H9 (cell line): ENCODE measurements at regions not wholly inside any gene's neighbourhood (a gene's known extent, or its start where the extent isn't known, plus 50 kb on each side); places are given as distances from the start of the nearest gene placed in this dataset.

Source experiments
- DNase-seq: peaks from one replicate; pipeline ENCODE4 v3.0.0-alpha.2; 2017
- H2AFZ ChIP-seq: one replicate; pipeline ENCODE4 v1.6.1; 2013; ENCODE audit warnings: mild to moderate bottlenecking, low read length, control low read depth, moderate library complexity
- H2AK5ac ChIP-seq: 2 replicates; pipeline ENCODE4 v1.6.1; 2013; ENCODE audit warnings: low read length, control low read depth, mixed read lengths; ENCODE audit not compliant: insufficient read length
- H2BK120ac ChIP-seq: one replicate; pipeline ENCODE4 v1.6.1; 2013; ENCODE audit warnings: low read depth, mild to moderate bottlenecking, low read length, control low read depth, inconsistent platforms; ENCODE audit not compliant: poor library complexity, severe bottlenecking
- H2BK12ac ChIP-seq: 2 replicates; pipeline ENCODE4 v1.6.1; 2013; ENCODE audit warnings: low read length, control low read depth, mixed read lengths, low read depth; ENCODE audit not compliant: insufficient read length
- H2BK15ac ChIP-seq: 2 replicates; pipeline ENCODE4 v1.6.1; 2013; ENCODE audit warnings: low read depth, low read length, control low read depth
- H2BK20ac ChIP-seq: one replicate; pipeline ENCODE4 v1.6.1; 2013; ENCODE audit warnings: low read depth, mild to moderate bottlenecking, low read length, control low read depth, inconsistent platforms; ENCODE audit not compliant: poor library complexity, severe bottlenecking
- H2BK5ac ChIP-seq: 2 replicates; pipeline ENCODE4 v1.6.1; 2013; ENCODE audit warnings: low read length, control low read depth, mixed read lengths; ENCODE audit not compliant: insufficient read length
- H3K14ac ChIP-seq: 2 replicates; pipeline ENCODE4 v1.6.1; 2013; ENCODE audit warnings: low read length, control low read depth; ENCODE audit not compliant: insufficient read depth
- H3K18ac ChIP-seq: 2 replicates; pipeline ENCODE4 v1.6.1; 2013; ENCODE audit warnings: low read depth, mild to moderate bottlenecking, mixed read lengths, low read length, control low read depth; ENCODE audit not compliant: insufficient read length
- H3K23ac ChIP-seq: 2 replicates; pipeline ENCODE4 v1.6.1; 2013; ENCODE audit warnings: low read length, control low read depth, mixed read lengths, low read depth; ENCODE audit not compliant: insufficient read length
- H3K23me2 ChIP-seq: 2 replicates; pipeline ENCODE4 v1.6.1; 2013; ENCODE audit warnings: low read depth, mild to moderate bottlenecking, mixed read lengths, low read length, control low read depth; ENCODE audit not compliant: insufficient read length, poor library complexity, severe bottlenecking
- H3K27ac ChIP-seq: 2 replicates; pipeline ENCODE4 v1.5.1; 2013; ENCODE audit warnings: low read length, control low read depth, mixed read lengths, low read depth; ENCODE audit not compliant: insufficient read length
- H3K27me3 ChIP-seq: 2 replicates; pipeline ENCODE4 v1.6.1; 2013; ENCODE audit warnings: low read length, control low read depth, inconsistent platforms; ENCODE audit not compliant: insufficient read depth
- H3K4ac ChIP-seq: 2 replicates; pipeline ENCODE4 v1.6.1; 2013; ENCODE audit warnings: low read depth, mild to moderate bottlenecking, control low read depth, inconsistent platforms, low read length, moderate library complexity
- H3K4me1 ChIP-seq: 2 replicates; pipeline ENCODE4 v1.6.1; 2013; ENCODE audit warnings: low read length, control low read depth, inconsistent platforms; ENCODE audit not compliant: insufficient read depth
- H3K4me2 ChIP-seq: 2 replicates; pipeline ENCODE4 v1.6.1; 2013; ENCODE audit warnings: low read length, control low read depth, mixed read lengths; ENCODE audit not compliant: insufficient read length, insufficient read depth
- H3K56ac ChIP-seq: 2 replicates; pipeline ENCODE4 v1.6.1; 2013; ENCODE audit warnings: low read depth, mild to moderate bottlenecking, mixed read lengths, low read length, control low read depth; ENCODE audit not compliant: insufficient read length
- H3K79me1 ChIP-seq: 2 replicates; pipeline ENCODE4 v1.6.1; 2013; ENCODE audit warnings: low read depth, mild to moderate bottlenecking, moderate library complexity, low read length, control low read depth, inconsistent platforms; ENCODE audit not compliant: insufficient read depth, poor library complexity, severe bottlenecking
- H3K79me2 ChIP-seq: 2 replicates; pipeline ENCODE4 v1.6.1; 2013; ENCODE audit warnings: low read length, control low read depth, inconsistent platforms; ENCODE audit not compliant: insufficient read depth
- H3K9ac ChIP-seq: 2 replicates; pipeline ENCODE4 v1.6.1; 2013; ENCODE audit warnings: low read length, control low read depth, mixed read lengths; ENCODE audit not compliant: insufficient read length; ENCODE audit errors: extremely low read depth
- H3K9me3 ChIP-seq: one replicate; pipeline ENCODE4 v1.6.1; 2013; ENCODE audit warnings: low read depth, low read length, inconsistent platforms; ENCODE audit not compliant: control insufficient read depth
- H3T11ph ChIP-seq: one replicate; pipeline ENCODE4 v1.6.1; 2013; ENCODE audit warnings: mild to moderate bottlenecking, low read length, control low read depth, inconsistent platforms
- H4K20me1 ChIP-seq: one replicate; pipeline ENCODE4 v1.6.1; 2013; ENCODE audit not compliant: control insufficient read depth, insufficient read length, insufficient read depth
- H4K5ac ChIP-seq: 2 replicates; pipeline ENCODE4 v1.6.1; 2013; ENCODE audit warnings: low read depth, mild to moderate bottlenecking, mixed read lengths, low read length, control low read depth; ENCODE audit not compliant: insufficient read length
- H4K8ac ChIP-seq: replicated peaks from 2 replicates; pipeline ENCODE4 v1.6.1; 2013; ENCODE audit warnings: low read length, control low read depth, mixed read lengths, low read depth; ENCODE audit not compliant: insufficient read length
- H4K91ac ChIP-seq: 2 replicates; pipeline ENCODE4 v1.6.1; 2013; ENCODE audit warnings: low read depth, mild to moderate bottlenecking, moderate library complexity, mixed read lengths, low read length, control low read depth; ENCODE audit not compliant: insufficient read length
- H3K27ac Mint-ChIP-seq, 3 experiments: 2 replicates in 2 of 3; 3 replicates in 1 of 3; pipeline ENCODE4 v1.8.0; 2020 to 2021; ENCODE audit warnings: mixed read lengths in 3 of 3, mild to moderate bottlenecking in 1 of 3, moderate library complexity in 1 of 3
- H3K27me3 Mint-ChIP-seq: 2 replicates; pipeline ENCODE4 v1.8.0; 2021; ENCODE audit warnings: low read depth, mild to moderate bottlenecking, moderate library complexity, mixed read lengths
- H3K36me3 Mint-ChIP-seq, 3 experiments: 2 replicates in 2 of 3; 3 replicates in 1 of 3; pipeline ENCODE4 v1.8.0; 2020 to 2021; ENCODE audit warnings: low read depth in 3 of 3, mixed read lengths in 3 of 3; ENCODE audit not compliant: insufficient read depth in 1 of 3
- H3K4me1 Mint-ChIP-seq, 2 experiments: 2 replicates each; pipeline ENCODE4 v1.8.0; 2020; ENCODE audit warnings: mixed read lengths in 2 of 2
- H3K4me3 Mint-ChIP-seq, 2 experiments: 2 replicates in 1 of 2; 3 replicates in 1 of 2; pipeline ENCODE4 v1.8.0; 2020 to 2021; ENCODE audit warnings: mild to moderate bottlenecking in 2 of 2, mixed read lengths in 2 of 2, moderate library complexity in 1 of 2
- H3K9me3 Mint-ChIP-seq, 2 experiments: 2 replicates in 1 of 2; 3 replicates in 1 of 2; pipeline ENCODE4 v1.8.0; 2020; ENCODE audit warnings: mild to moderate bottlenecking in 2 of 2, mixed read lengths in 2 of 2, moderate library complexity in 1 of 2
- CTCF ChIP-seq: fragments of 200-600 bp; sonication (generic); conservative IDR thresholded peaks from 3 replicates; pipeline ENCODE4 v1.8.0; 2021; ENCODE audit warnings: antibody characterized with exemption, mild to moderate bottlenecking
- WGBS: extraction: QIAGEN DNeasy Blood & Tissue Kit; methylation state at CpG from one replicate; pipeline ENCODE4 v1.1.7; 2013; ENCODE audit warnings: missing lambda C conversion rate, low lambda C conversion rate, mixed read lengths; ENCODE audit not compliant: insufficient read length; ENCODE audit errors: extremely low coverage; 5-methylcytosine and 5-hydroxymethylcytosine counted together

DNA sequence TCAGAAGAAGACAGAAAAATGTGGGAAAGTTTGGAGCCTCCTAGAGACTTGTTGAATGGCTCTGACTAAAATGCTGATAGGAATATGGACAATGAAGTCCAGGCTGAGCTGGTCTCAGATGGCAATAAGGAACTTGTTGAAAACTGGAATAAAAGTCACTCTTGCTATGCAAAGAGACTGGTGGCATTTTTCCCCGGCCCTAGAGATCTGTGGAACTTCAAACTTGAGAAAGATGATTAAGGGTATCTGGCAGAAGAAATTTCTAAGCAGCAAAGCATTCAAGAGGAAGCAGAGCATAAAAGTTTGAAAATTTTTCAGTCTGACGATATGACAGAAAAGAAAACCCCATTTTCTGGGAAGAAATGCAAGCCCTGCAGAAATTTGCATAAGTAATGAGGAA, 159.3 kb downstream of the MREG start:
- peaks cover 4 to 11% of the 10 kb centered on the region in 2 experiments; a peak in 3 of 4 replicates for H3K4me1 Mint-ChIP-seq
- Histone ChIP-seq H3K23me2 (no peaks in the 10 kb centered on the region), H3K23ac (no peak overlapping the region), H4K8ac (no peak overlapping the region), H3K79me1 (no peaks in the 10 kb centered on the region), H3K18ac (no peak overlapping the region), H3K4ac (no peak overlapping the region), H2BK120ac (no peak overlapping the region), H2AFZ (no peak overlapping the region), H3K9me3 (no peaks in the 10 kb centered on the region), H2BK5ac (no peak overlapping the region), H2BK12ac (no peak overlapping the region), H3T11ph (no peak overlapping the region), H2BK15ac (no peak overlapping the region), H3K27me3 (no peaks in the 10 kb centered on the region), H3K4me2 (no peak overlapping the region), H3K14ac (no peak overlapping the region), H3K9ac (no peak overlapping the region), H3K27ac (no peak overlapping the region), H4K91ac (no peak overlapping the region), H4K20me1 (no peaks in the 10 kb centered on the region), H3K4me1 (no peaks in the 10 kb centered on the region), H2AK5ac (no peak overlapping the region), H3K79me2 (no peaks in the 10 kb centered on the region), H2BK20ac (no peak overlapping the region), H3K56ac (no peak overlapping the region), H4K5ac (no peak overlapping the region)
- peaks cover 5 to 12% (median 7%) of the 10 kb centered on the region in 3 experiments; a peak in 5 of 7 replicates for H3K36me3 Mint-ChIP-seq
- TF ChIP-seq CTCF, result no peak
- no peak overlapping the region for H3K27ac Mint-ChIP-seq
- no peaks in the 10 kb centered on the region for H3K27me3 Mint-ChIP-seq
- H3K9me3 Mint-ChIP-seq, result peaks cover 12 to 18% of the 10 kb centered on the region in 2 experiments
- DNase-seq, result no peak
- H3K4me3 Mint-ChIP-seq, result no peak overlapping the region
- no CpG with 5 or more reads among the region's 2 CpGs for WGBS
